ENCODE measurements at regions not wholly inside any gene's neighbourhood (a gene's known extent, or its start where the extent isn't known, plus 50 kb on each side); places are given as distances from the start of the nearest gene placed in this dataset.

DNA sequence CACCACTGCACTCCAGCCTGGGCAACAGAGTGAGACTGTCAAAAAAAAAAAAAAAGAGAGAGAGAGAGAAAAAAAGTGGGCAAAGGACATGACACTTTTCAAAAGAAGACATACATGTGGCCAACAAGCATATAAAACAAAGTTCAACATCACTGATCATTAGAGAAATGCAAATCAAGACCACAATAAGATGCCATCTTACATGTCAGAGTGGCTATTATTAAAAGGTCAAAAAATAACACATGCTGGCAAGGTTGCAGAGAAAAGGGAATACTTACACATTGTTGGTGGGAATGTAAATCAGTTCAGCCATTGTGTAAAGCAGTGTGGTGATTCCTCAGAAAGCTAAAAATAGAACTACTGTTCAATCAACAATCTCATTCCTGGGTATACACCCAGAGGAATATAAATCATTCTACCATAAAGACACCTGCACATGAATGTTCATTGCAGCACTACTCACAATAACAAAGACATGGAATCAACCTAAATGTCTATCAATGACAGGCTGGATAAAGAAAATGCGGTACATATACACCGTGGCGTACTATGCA lies 94.9 kb upstream of the TRIM2 start:
- Histone ChIP-seq H3K9me3 (ENCODE audit: control insufficient read depth, insufficient read depth, low read length) (no peaks in the 10 kb centered on the region), H3K4me3 (ENCODE audit: low read depth, low read length) (no peak overlapping the region), H3K4me1 (ENCODE audit: control insufficient read depth, insufficient read depth, low read length) (no peaks in the 10 kb centered on the region), H3K27ac (ENCODE audit: low read depth, low read length) (no peak overlapping the region), H3K9ac (ENCODE audit: low read depth, low read length) (no peak overlapping the region), H3K36me3 (ENCODE audit: control insufficient read depth, insufficient read depth, low read length) (no peaks in the 10 kb centered on the region), H3K27me3 (ENCODE audit: control insufficient read depth, insufficient read depth, low read length) (no peaks in the 10 kb centered on the region)

DNA sequence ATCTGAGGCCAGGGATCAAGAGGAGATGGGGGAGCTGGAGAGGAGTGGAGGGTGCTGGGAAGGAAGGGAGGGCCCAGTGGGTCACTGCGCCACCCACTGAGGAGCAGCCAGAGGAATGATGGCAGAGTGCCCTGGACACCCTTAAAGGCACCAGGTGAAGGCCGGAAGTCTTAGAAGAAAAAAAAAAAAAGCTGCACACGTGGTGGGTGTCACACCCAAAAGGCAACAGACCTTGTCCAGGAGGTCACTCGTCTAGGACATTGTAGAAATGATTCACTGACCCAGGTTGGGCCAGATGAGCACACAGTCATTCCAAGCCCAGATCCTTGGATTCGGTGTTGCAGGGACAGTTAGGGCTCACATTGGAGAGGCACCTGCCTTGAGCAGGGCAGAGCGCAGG lies 93.5 kb upstream of the TRIM2 start:
- no peaks in the 10 kb centered on the region for H3K9me3 ChIP-seq (ENCODE audit: control insufficient read depth, insufficient read depth, low read length)
- no peaks in the 10 kb centered on the region for H3K4me1 ChIP-seq (ENCODE audit: control insufficient read depth, insufficient read depth, low read length)
- no peak overlapping the region for H3K4me3 ChIP-seq (ENCODE audit: low read depth, low read length)
- no peaks in the 10 kb centered on the region for H3K27me3 ChIP-seq (ENCODE audit: control insufficient read depth, insufficient read depth, low read length)
- no peak overlapping the region for H3K9ac ChIP-seq (ENCODE audit: low read depth, low read length)
- no peak overlapping the region for H3K27ac ChIP-seq (ENCODE audit: low read depth, low read length)
- H3K36me3 ChIP-seq (ENCODE audit: control insufficient read depth, insufficient read depth, low read length): no peaks in the 10 kb centered on the region

DNA sequence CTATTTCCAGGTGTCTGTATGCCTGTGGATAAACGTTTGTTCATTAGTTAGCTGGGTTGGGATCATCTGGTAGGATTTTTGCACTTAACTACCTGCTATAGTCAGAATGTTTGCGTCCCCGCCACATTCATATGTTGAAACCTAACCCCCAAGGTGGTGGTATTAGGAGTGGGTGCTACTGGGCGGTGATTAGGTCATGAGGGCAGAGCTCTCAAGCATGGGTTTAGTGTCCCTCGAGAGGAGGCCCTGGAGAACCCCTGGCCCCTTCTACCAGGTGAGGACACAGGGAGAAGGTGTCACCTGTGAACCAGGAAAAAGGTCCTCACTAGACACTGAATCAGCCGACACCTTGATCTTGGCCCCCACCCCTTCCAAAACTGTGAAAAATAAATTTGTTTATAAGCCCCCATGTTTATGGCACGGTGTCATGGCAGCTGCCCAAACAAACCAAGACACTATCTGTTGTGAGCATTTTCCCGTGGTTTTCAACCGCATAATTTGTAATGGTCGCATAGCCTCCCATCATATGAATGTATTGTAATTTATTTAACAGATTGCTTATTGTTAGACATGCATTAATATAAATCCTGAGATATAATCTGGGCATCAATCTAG lies 92.7 kb upstream of the TRIM2 start:
- Histone ChIP-seq H3K27me3 (ENCODE audit: control insufficient read depth, insufficient read depth, low read length) (no peaks in the 10 kb centered on the region), H3K4me3 (ENCODE audit: low read depth, low read length) (no peak overlapping the region), H3K36me3 (ENCODE audit: control insufficient read depth, insufficient read depth, low read length) (no peaks in the 10 kb centered on the region), H3K9me3 (ENCODE audit: control insufficient read depth, insufficient read depth, low read length) (no peaks in the 10 kb centered on the region), H3K9ac (ENCODE audit: low read depth, low read length) (no peak overlapping the region), H3K4me1 (ENCODE audit: control insufficient read depth, insufficient read depth, low read length) (no peaks in the 10 kb centered on the region), H3K27ac (ENCODE audit: low read depth, low read length) (no peak overlapping the region)

DNA sequence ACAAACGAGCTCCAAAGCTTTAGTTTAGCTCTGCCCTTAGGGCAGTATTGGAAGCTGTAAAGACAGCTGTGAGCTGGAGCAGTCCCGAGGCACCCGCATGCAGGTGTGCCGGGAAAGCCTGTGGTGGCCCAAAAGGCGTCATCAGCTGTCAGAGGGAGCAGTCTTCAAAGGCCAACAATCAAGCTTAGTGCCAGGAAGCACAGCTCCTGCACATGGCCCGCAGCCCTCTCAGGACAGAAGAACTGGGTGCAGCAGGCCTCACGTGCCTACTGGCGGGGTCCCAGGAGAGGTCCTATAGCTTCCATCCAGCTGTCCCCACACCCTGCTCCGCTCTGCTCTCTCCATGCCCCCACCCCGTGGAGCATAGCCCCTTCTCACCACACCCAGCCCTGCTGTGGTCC lies 92.2 kb upstream of the TRIM2 start:
- H3K27ac ChIP-seq (ENCODE audit: low read depth, low read length): no peak overlapping the region
- H3K4me3 ChIP-seq (ENCODE audit: low read depth, low read length): no peak overlapping the region
- no peak overlapping the region for H3K9ac ChIP-seq (ENCODE audit: low read depth, low read length)
- H3K36me3 ChIP-seq (ENCODE audit: control insufficient read depth, insufficient read depth, low read length): no peaks in the 10 kb centered on the region
- H3K4me1 ChIP-seq (ENCODE audit: control insufficient read depth, insufficient read depth, low read length): no peaks in the 10 kb centered on the region
- H3K9me3 ChIP-seq (ENCODE audit: control insufficient read depth, insufficient read depth, low read length): no peaks in the 10 kb centered on the region
- H3K27me3 ChIP-seq (ENCODE audit: control insufficient read depth, insufficient read depth, low read length): no peaks in the 10 kb centered on the region

DNA sequence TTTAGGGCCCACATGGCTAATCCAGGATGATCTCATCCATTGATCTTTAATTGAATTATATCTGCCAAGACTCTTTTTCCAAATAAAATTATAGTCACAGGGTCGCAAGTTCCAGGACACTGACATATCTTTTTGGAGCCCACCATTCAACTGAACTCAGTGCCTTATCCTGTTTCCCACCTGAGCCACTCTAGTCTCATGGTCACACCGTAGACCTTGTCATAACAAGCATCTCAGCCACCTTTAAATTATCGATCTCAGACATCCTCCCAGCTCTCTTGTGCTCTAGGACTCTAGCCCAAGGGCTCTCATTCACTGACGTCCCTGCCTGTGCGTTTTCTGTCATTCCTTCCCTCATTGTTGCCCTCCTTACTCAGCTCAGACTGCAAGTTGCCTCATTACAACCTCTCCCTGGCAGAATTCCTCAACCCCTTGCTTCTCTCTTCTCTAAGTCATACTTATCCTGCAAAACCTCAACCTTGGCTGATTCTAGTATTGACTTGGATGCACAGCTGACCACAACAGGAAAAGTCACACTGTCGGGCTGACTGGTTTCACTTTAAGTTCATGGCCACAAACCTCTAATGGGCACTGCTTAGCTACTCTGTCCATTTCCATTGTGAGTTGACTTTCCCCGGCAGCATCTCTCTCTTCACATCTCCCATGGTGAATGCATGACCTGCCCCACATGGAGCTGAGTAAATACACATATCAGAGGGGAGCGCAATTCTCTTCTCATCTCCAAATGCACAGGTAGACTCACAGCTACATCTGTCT lies 91.0 kb upstream of the TRIM2 start:
- no peaks in the 10 kb centered on the region for H3K4me1 ChIP-seq (ENCODE audit: control insufficient read depth, insufficient read depth, low read length)
- H3K36me3 ChIP-seq (ENCODE audit: control insufficient read depth, insufficient read depth, low read length): no peaks in the 10 kb centered on the region
- no peak overlapping the region for H3K9ac ChIP-seq (ENCODE audit: low read depth, low read length)
- no peaks in the 10 kb centered on the region for H3K9me3 ChIP-seq (ENCODE audit: control insufficient read depth, insufficient read depth, low read length)
- no peak overlapping the region for H3K27ac ChIP-seq (ENCODE audit: low read depth, low read length)
- H3K27me3 ChIP-seq (ENCODE audit: control insufficient read depth, insufficient read depth, low read length): no peaks in the 10 kb centered on the region
- H3K4me3 ChIP-seq (ENCODE audit: low read depth, low read length): no peak overlapping the region

DNA sequence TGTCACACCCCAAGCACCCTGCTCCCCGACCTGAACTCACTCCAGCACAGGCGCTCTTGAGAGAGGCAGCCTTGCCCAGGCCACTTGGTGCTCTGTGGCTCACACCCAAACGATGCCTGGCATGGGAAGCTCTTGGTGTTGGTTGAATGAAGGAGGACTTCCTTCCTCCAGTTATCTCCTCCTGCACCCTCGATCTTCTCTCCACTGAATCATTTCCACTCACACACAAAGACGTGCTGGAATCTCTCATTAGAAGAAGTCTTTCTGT lies 90.5 kb upstream of the TRIM2 start:
- Histone ChIP-seq H3K9ac (ENCODE audit: low read depth, low read length) (no peak overlapping the region), H3K36me3 (ENCODE audit: control insufficient read depth, insufficient read depth, low read length) (no peaks in the 10 kb centered on the region), H3K27me3 (ENCODE audit: control insufficient read depth, insufficient read depth, low read length) (no peaks in the 10 kb centered on the region), H3K27ac (ENCODE audit: low read depth, low read length) (no peak overlapping the region), H3K4me1 (ENCODE audit: control insufficient read depth, insufficient read depth, low read length) (no peaks in the 10 kb centered on the region), H3K4me3 (ENCODE audit: low read depth, low read length) (no peak overlapping the region), H3K9me3 (ENCODE audit: control insufficient read depth, insufficient read depth, low read length) (no peaks in the 10 kb centered on the region)

DNA sequence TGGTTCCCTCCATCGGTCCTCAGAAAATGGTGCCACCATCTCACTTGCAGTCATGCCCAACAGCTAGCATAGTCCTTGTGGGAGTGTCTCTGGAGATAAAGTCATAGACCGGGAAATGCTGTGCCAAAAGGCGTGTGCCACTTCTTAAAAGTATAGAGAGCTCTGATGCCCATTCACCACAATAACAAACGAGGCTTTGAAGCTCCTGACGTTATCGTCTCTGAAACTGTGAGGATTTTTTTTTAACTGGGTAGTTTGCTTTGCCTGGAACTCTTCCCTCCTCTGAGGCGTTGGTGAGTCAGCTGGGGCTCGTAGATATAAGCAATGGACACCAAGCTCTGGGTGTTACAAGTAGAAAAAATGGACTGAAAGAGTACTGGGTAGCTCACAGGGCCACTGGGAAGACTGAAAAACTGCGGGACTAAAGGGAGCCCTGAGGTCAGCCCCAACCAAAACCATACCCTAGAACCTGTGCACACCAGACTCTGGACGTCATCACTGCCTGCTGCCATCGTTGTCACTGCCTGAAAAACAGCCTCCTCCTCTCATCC lies 89.4 kb upstream of the TRIM2 start:
- H3K27me3 ChIP-seq (ENCODE audit: control insufficient read depth, insufficient read depth, low read length): no peaks in the 10 kb centered on the region
- no peak overlapping the region for H3K4me3 ChIP-seq (ENCODE audit: low read depth, low read length)
- H3K9ac ChIP-seq (ENCODE audit: low read depth, low read length): no peak overlapping the region
- no peaks in the 10 kb centered on the region for H3K9me3 ChIP-seq (ENCODE audit: control insufficient read depth, insufficient read depth, low read length)
- no peak overlapping the region for H3K27ac ChIP-seq (ENCODE audit: low read depth, low read length)
- no peaks in the 10 kb centered on the region for H3K4me1 ChIP-seq (ENCODE audit: control insufficient read depth, insufficient read depth, low read length)
- no peaks in the 10 kb centered on the region for H3K36me3 ChIP-seq (ENCODE audit: control insufficient read depth, insufficient read depth, low read length)

DNA sequence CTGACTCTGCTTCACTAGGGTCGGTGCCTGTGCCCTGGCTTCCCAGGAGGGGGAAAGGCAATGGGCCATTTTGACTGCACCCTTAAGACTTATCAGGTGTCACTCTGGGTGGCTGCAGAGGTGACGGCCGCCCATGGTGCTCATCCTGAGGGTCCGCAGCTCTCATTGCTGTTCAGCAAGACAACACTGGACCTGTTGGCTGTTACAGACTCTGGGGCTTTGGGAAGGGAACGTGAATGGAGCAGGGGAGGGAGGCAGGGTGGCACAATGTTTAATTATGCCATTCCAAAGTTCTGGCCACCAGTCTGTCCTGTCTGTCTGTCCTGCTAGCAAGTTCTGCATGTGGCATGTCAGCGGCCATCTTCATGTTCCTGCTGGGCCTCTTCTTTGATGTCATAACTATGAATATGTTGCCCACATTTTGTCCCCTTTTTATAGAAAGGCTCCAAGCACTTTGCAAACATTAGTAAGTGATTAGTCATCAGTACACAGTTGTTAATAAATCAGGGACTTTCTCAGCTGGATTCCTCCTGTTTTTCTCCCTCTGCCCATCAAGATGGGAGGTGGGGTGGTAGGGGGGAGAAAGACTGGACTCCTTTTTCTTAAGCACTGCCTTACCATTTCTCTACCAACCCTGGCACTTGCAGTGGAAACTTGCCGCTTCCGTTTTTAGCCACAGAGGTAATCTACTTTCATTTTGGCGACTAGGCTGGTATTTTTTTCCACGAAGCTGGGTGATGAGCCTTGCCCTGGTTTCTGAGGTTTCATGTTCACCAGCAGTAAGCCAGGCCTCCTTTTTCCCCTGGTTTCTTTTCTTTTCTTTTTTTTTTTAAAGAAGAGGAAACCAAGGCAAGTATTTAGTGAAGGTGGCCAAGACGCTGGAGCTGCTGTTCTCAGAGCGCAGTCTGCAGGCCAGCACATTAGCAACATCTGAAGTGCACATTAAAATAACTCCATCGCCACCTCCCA lies 88.6 kb upstream of the TRIM2 start:
- H3K4me3 ChIP-seq (ENCODE audit: low read depth, low read length): no peak overlapping the region

DNA sequence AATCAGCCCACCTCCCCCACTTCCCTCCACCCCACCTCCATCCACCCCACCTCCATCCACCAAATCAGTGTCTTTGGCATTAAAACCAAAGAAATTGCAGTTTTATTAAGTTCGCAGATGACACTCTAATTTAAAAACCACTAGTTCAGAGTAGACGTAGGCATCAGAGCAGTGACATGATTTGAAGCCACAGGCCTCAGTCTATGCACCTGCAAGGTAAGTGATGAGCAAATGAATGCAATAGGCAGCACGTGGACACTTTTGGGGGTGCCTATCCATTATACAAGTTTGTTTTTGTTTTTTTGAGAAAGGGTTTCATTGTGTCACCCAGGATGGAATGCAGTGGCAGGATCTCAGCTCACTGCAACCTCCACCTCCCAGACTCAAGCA lies 88.0 kb upstream of the TRIM2 start:
- H3K27me3 ChIP-seq (ENCODE audit: control insufficient read depth, insufficient read depth, low read length): no peaks in the 10 kb centered on the region
- H3K36me3 ChIP-seq (ENCODE audit: control insufficient read depth, insufficient read depth, low read length): no peaks in the 10 kb centered on the region
- no peak overlapping the region for H3K9ac ChIP-seq (ENCODE audit: low read depth, low read length)
- H3K4me3 ChIP-seq (ENCODE audit: low read depth, low read length): no peak overlapping the region
- no peaks in the 10 kb centered on the region for H3K9me3 ChIP-seq (ENCODE audit: control insufficient read depth, insufficient read depth, low read length)
- no peak overlapping the region for H3K27ac ChIP-seq (ENCODE audit: low read depth, low read length)
- no peaks in the 10 kb centered on the region for H3K4me1 ChIP-seq (ENCODE audit: control insufficient read depth, insufficient read depth, low read length)

More for the DNA sequence above, 88.6 kb upstream of the TRIM2 start:
- Histone ChIP-seq H3K36me3 (ENCODE audit: control insufficient read depth, insufficient read depth, low read length) (no peaks in the 10 kb centered on the region), H3K27ac (ENCODE audit: low read depth, low read length) (no peak overlapping the region), H3K9me3 (ENCODE audit: control insufficient read depth, insufficient read depth, low read length) (no peaks in the 10 kb centered on the region), H3K9ac (ENCODE audit: low read depth, low read length) (no peak overlapping the region), H3K4me1 (ENCODE audit: control insufficient read depth, insufficient read depth, low read length) (no peaks in the 10 kb centered on the region), H3K27me3 (ENCODE audit: control insufficient read depth, insufficient read depth, low read length) (no peaks in the 10 kb centered on the region)

DNA sequence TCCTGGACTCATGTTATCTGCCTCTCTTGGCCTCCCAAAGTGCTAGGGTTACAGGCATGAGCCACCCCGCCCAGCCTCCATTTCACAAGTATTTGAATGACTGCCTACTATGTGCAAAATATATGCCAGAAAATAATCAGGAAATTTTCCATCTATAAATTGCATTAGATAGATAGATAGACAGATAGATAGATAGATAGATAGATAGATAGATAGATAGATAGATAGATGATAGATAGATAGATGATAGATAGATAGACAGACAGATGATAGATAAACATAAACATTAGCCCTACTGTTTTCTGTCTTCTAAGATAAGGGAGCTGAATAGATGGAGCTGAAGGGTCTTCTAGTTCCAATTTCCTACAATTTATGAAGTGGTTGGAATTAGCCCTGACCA lies 87.4 kb upstream of the TRIM2 start:
- no peaks in the 10 kb centered on the region for H3K27me3 ChIP-seq (ENCODE audit: control insufficient read depth, insufficient read depth, low read length)
- H3K4me1 ChIP-seq (ENCODE audit: control insufficient read depth, insufficient read depth, low read length): no peaks in the 10 kb centered on the region
- H3K36me3 ChIP-seq (ENCODE audit: control insufficient read depth, insufficient read depth, low read length): no peaks in the 10 kb centered on the region
- no peak overlapping the region for H3K4me3 ChIP-seq (ENCODE audit: low read depth, low read length)
- no peak overlapping the region for H3K27ac ChIP-seq (ENCODE audit: low read depth, low read length)
- no peak overlapping the region for H3K9ac ChIP-seq (ENCODE audit: low read depth, low read length)
- H3K9me3 ChIP-seq (ENCODE audit: control insufficient read depth, insufficient read depth, low read length): no peaks in the 10 kb centered on the region

Measured in HUES48 (cell line).